DOHH2 (cell line): ENCODE measurements at regions not wholly inside any gene's neighbourhood (a gene's known extent, or its start where the extent isn't known, plus 50 kb on each side); places are given as distances from the start of the nearest gene placed in this dataset.

Experiments
- H3F3A ChIP-seq: fragments of 200-600 bp; sonication (generic), shearing (Covaris generic); 2 replicates; pipeline ENCODE4 v1.6.0; 2016; ENCODE audit warnings: antibody characterized with exemption, mild to moderate bottlenecking; ENCODE audit not compliant: control insufficient read depth, insufficient read depth
- H3K27ac ChIP-seq: fragments of 200-600 bp; sonication (generic); 2 replicates; pipeline ENCODE4 v1.5.1; 2014; ENCODE audit warnings: low read depth, mild to moderate bottlenecking, low read length, moderate library complexity
- H3K27me3 ChIP-seq: fragments of 200-600 bp; sonication (generic); 2 replicates; pipeline ENCODE4 v1.6.1; 2014; ENCODE audit warnings: mild to moderate bottlenecking, low read length, mixed read lengths; ENCODE audit not compliant: control insufficient read depth
- H3K36me3 ChIP-seq: fragments of 200-600 bp; sonication (generic); 2 replicates; pipeline ENCODE4 v1.6.1; 2014; ENCODE audit warnings: mild to moderate bottlenecking, low read length, moderate library complexity, mixed read lengths; ENCODE audit not compliant: control insufficient read depth
- H3K4me1 ChIP-seq: fragments of 200-600 bp; sonication (generic); 2 replicates; pipeline ENCODE4 v1.6.1; 2014; ENCODE audit warnings: mild to moderate bottlenecking, low read length, mixed read lengths; ENCODE audit not compliant: control insufficient read depth
- H3K4me2 ChIP-seq: fragments of 200-600 bp; sonication (generic); 2 replicates; pipeline ENCODE4 v1.6.0; 2014; ENCODE audit warnings: mild to moderate bottlenecking, low read length, moderate library complexity
- H3K4me3 ChIP-seq: fragments of 200-600 bp; sonication (generic); 2 replicates; pipeline ENCODE4 v1.5.1; 2014; ENCODE audit warnings: mild to moderate bottlenecking, low read length, mixed read lengths
- H3K79me2 ChIP-seq: fragments of 200-600 bp; sonication (generic); 2 replicates; pipeline ENCODE4 v1.6.1; 2014; ENCODE audit warnings: mild to moderate bottlenecking, low read length, mixed read lengths; ENCODE audit not compliant: control insufficient read depth
- H3K9me2 ChIP-seq: fragments of 200-600 bp; sonication (generic); replicated peaks from 2 replicates; pipeline ENCODE4 v1.6.1; 2014; ENCODE audit warnings: mild to moderate bottlenecking, low read length, mixed read lengths; ENCODE audit not compliant: control insufficient read depth
- H3K9me3 ChIP-seq: fragments of 200-600 bp; sonication (generic); 2 replicates; pipeline ENCODE4 v1.6.1; 2014; ENCODE audit warnings: antibody characterized with exemption, low read length, mixed read lengths; ENCODE audit not compliant: control insufficient read depth, insufficient read depth
- H4K20me1 ChIP-seq: fragments of 200-600 bp; sonication (generic); 2 replicates; pipeline ENCODE4 v1.6.0; 2014; ENCODE audit warnings: low read depth, mild to moderate bottlenecking, antibody characterized with exemption, low read length, moderate library complexity; ENCODE audit not compliant: control insufficient read depth, insufficient read depth
- EZH2phosphoT487 ChIP-seq: fragments of 200-600 bp; sonication (generic); IDR thresholded peaks from 2 replicates; pipeline ENCODE4 v1.6.1; 2017; ENCODE audit warnings: borderline replicate concordance, mild to moderate bottlenecking, antibody characterized with exemption, low read length, moderate library complexity, mixed read lengths
- TF ChIP-seq, protein P1 (sequence below): fragments of 200-600 bp; sonication (generic); IDR thresholded peaks from one replicate; pipeline ENCODE4 v1.5.1; 2014; ENCODE audit warnings: antibody characterized with exemption, mild to moderate bottlenecking, low read depth, low read length; ENCODE audit not compliant: poor library complexity, severe bottlenecking

DNA sequence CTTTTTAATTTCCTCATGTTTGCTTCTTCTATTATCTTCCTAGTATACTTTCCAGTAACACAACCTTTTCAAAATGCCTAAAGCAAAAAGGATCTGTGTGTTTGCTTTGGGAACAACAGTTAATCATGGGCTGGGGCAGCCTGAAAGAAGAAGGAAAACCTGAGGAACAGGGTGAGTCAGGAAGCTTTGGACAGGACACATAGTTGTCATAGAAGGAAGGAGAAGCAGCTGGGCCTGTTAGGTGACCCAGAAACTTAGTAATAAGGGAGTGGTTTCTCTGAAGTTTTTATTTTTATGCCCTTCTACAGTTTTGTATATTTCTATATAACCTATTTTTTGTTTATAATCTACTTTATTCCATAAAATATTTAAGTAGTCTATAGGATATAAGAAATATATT is 61.4 kb downstream of the CD24 start:
- Histone ChIP-seq H3K4me3 (no peak overlapping the region), H3K36me3 (no peaks in the 10 kb centered on the region), H3K9me3 (no peaks in the 10 kb centered on the region; the same call in 1 of the 2 replicates), H3K4me2 (no peak overlapping the region), H3K79me2 (no peaks in the 10 kb centered on the region), H3K27ac (no peak overlapping the region), H3F3A (no peaks in the 10 kb centered on the region), H3K9me2 (no peaks in the 10 kb centered on the region), H3K27me3 (no peaks in the 10 kb centered on the region), H3K4me1 (no peaks in the 10 kb centered on the region), H4K20me1 (no peaks in the 10 kb centered on the region)
- TF ChIP-seq, protein P1, sequence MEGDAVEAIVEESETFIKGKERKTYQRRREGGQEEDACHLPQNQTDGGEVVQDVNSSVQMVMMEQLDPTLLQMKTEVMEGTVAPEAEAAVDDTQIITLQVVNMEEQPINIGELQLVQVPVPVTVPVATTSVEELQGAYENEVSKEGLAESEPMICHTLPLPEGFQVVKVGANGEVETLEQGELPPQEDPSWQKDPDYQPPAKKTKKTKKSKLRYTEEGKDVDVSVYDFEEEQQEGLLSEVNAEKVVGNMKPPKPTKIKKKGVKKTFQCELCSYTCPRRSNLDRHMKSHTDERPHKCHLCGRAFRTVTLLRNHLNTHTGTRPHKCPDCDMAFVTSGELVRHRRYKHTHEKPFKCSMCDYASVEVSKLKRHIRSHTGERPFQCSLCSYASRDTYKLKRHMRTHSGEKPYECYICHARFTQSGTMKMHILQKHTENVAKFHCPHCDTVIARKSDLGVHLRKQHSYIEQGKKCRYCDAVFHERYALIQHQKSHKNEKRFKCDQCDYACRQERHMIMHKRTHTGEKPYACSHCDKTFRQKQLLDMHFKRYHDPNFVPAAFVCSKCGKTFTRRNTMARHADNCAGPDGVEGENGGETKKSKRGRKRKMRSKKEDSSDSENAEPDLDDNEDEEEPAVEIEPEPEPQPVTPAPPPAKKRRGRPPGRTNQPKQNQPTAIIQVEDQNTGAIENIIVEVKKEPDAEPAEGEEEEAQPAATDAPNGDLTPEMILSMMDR: no peak
- TF ChIP-seq EZH2phosphoT487: no peak

DNA sequence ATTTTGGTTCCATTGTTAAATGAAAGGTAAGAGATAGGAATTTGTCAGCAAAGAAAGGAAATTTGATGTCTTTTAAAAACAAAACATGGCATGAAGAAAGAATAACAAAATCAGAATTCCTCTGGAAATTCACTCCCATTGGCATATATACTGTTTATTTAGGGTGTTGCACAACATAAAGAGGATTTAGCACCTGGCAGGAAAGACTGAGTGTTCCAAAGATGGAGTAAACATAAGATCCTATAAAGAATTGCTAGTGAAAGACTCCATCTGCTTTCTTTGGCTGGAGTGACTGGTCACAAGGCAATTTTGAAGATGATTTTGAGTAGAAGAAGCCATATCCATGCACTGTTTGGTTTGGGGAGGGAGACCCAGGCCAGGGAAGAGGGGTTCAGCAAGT is 62.4 kb downstream of the CD24 start:
- no peaks in the 10 kb centered on the region for H4K20me1 ChIP-seq
- TF ChIP-seq, protein P1: no peak
- no peak for TF ChIP-seq EZH2phosphoT487
- H3K27ac ChIP-seq: no peak overlapping the region
- no peaks in the 10 kb centered on the region for H3K9me2 ChIP-seq
- no peaks in the 10 kb centered on the region; the same call in 1 of the 2 replicates for H3K9me3 ChIP-seq
- H3K79me2 ChIP-seq: no peaks in the 10 kb centered on the region
- no peaks in the 10 kb centered on the region for H3K36me3 ChIP-seq
- H3F3A ChIP-seq: no peaks in the 10 kb centered on the region
- no peak overlapping the region for H3K4me3 ChIP-seq
- no peak overlapping the region for H3K4me2 ChIP-seq
- no peaks in the 10 kb centered on the region for H3K4me1 ChIP-seq
- no peaks in the 10 kb centered on the region for H3K27me3 ChIP-seq

- H3K27ac ChIP-seq: no peak overlapping the region
- H3F3A ChIP-seq: no peaks in the 10 kb centered on the region
- H3K27me3 ChIP-seq: no peaks in the 10 kb centered on the region
- H3K4me1 ChIP-seq: no peaks in the 10 kb centered on the region
- H3K79me2 ChIP-seq: no peaks in the 10 kb centered on the region
- H3K9me3 ChIP-seq: no peaks in the 10 kb centered on the region; the same call in 1 of the 2 replicates
- no peak overlapping the region for H3K4me2 ChIP-seq
- no peaks in the 10 kb centered on the region for H3K36me3 ChIP-seq
- no peak for TF ChIP-seq EZH2phosphoT487
- TF ChIP-seq, protein P1: no peak
- H3K4me3 ChIP-seq: no peak overlapping the region
- H3K9me2 ChIP-seq: no peaks in the 10 kb centered on the region
- no peaks in the 10 kb centered on the region for H4K20me1 ChIP-seq
These were observed 63.3 kb downstream of the CD24 start for GRCh38 chr6:106910999-106911949.
